HK-2 (cell line): ENCODE measurements at regions not wholly inside any gene's neighbourhood (a gene's known extent, or its start where the extent isn't known, plus 50 kb on each side); places are given as distances from the start of the nearest gene placed in this dataset.
"Not testable (repeated sequence)": the region's sequence is repeated elsewhere in the genome, so short reads cannot be mapped to it uniquely, and the experiment has no call there.

ENCODE experiments used
- DNase-seq: peaks from one replicate; pipeline ENCODE4 v3.0.0-alpha.2; 2018; ENCODE audit not compliant: unreplicated experiment

GRCh38 chr12:7591531-7591930 is 74.2 kb downstream of the APOBEC1 start:
- no peak for DNase-seq

GRCh38 chr12:7590085-7590484 is 75.6 kb downstream of the APOBEC1 start:
- not testable (repeated sequence) for DNase-seq

GRCh38 chr12:7588742-7589329 is 76.9 kb downstream of the APOBEC1 start:
- peak; percentile 14 for DNase-seq

GRCh38 chr12:7584137-7584536 is 80.6 kb upstream of the CD163 start:
- not testable (repeated sequence) for DNase-seq

DNA sequence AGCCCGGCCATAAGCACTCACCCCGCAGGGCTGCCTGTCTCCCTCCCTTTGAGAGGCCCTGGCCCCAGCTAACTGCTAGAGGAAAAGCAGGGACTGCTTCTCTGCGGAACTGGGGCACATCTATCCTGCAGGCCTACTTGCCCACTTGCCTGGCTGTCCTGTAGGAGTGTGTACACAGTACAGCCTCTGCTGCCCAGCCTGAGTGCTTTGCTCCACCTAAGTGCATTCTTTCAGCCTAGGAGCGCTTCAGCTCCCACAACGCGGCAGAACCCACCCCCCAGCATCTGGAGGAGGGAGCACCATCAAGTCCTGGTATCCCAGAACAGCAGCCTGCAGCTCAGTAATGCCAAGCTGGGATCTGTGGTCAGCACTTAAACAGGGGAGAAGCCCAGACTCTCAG is 79.9 kb upstream of the CD163 start:
- DNase-seq: no peak

DNA sequence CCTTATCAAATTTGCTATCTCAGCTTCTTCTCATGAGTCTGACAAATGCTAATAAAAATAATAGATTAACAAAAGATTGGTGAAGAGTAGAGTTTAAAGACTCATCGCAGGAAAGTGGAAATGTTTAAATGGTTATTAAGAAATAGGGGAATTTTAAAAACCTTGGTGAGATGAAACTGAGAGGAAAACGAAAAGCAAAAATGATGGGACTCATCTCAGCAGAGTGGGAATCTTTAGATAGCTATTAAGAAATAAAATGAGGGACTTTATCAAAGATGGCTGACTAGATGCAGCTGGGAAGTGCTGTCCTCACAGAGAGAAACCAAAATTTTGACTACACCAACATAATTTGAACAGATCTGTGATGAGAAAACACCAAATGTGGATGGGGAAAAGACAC is 79.2 kb upstream of the CD163 start:
- no peak for DNase-seq

GRCh38 chr12:7581625-7582024 is 78.0 kb upstream of the CD163 start:
- no peak for DNase-seq

- DNase-seq: no peak
These were observed 77.5 kb upstream of the CD163 start for GRCh38 chr12:7581046-7581445.

GRCh38 chr12:7571257-7571656 is 67.7 kb upstream of the CD163 start:
- no peak for DNase-seq

DNA sequence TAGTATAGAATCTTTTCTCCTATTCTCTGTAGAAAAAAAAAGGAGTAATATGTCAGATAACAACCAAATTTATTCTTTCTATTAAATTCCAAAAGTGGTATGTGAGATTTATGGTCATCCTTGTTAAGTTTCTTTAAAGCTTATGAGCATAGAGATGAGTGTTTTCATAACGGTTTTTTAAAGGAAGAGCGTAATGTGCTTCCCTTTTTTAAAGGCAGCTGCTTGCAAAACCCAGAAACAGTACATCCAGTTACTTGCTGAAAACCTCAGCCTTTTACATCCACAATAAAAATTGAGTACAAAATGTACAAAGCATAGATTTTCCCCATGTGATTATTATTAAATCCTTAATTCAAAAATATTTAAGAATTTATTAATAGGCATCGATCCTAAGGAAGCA is 53.6 kb upstream of the CD163 start:
- no peak for DNase-seq

GRCh38 chr12:7555752-7556151 is 52.2 kb upstream of the CD163 start:
- no peak for DNase-seq

- not testable (repeated sequence) for DNase-seq
These were observed 51.3 kb upstream of the CD163 start for GRCh38 chr12:7554831-7555230.
